PFSK-1 (cell line): ENCODE measurements at regions not wholly inside any gene's neighbourhood (a gene's known extent, or its start where the extent isn't known, plus 50 kb on each side); places are given as distances from the start of the nearest gene placed in this dataset.

Source experiments
- FOXP2 ChIP-seq: optimal IDR thresholded peaks from 2 replicates; pipeline ENCODE3; 2011; ENCODE audit warnings: borderline replicate concordance, control low read depth, inconsistent platforms; ENCODE audit not compliant: insufficient read depth; ENCODE audit errors: extremely low read length, extremely low read depth
- POLR2AphosphoS5 ChIP-seq: IDR thresholded peaks from 2 replicates; pipeline ENCODE4 v1.6.1; 2012; ENCODE audit warnings: low read depth, mild to moderate bottlenecking, control low read depth, low read length, moderate library complexity
- REST ChIP-seq, 2 experiments: IDR thresholded peaks; 2 replicates each; pipeline versions ENCODE4 v1.6.1 to v1.8.0; 2011 to 2012; ENCODE audit warnings: low read depth in 2 of 2, low read length in 2 of 2, control low read depth in 1 of 2, inconsistent platforms in 1 of 2, mild to moderate bottlenecking in 1 of 2, moderate library complexity in 1 of 2; ENCODE audit not compliant: insufficient read depth in 1 of 2
- SIN3A ChIP-seq: IDR thresholded peaks from 2 replicates; pipeline ENCODE4 v1.6.1; 2012; ENCODE audit warnings: mild to moderate bottlenecking, low read length, moderate library complexity, borderline replicate concordance; ENCODE audit not compliant: insufficient read depth
- TAF1 ChIP-seq: IDR thresholded peaks from 2 replicates; pipeline ENCODE4 v1.6.1; 2012; ENCODE audit warnings: low read length, control low read depth, borderline replicate concordance; ENCODE audit not compliant: insufficient read depth

GRCh38 chr18:29084120-29084519 lies 907.2 kb upstream of the CDH2 start:
- TF ChIP-seq TAF1 (no peak), SIN3A (no peak), REST (IDR thresholded peaks at IDR 0.05; ENCODE audit: insufficient read depth in 1 of 2, low read depth in 2 of 2, low read length in 2 of 2) (no peak), POLR2AphosphoS5 (no peak), FOXP2 (no peak)
